ENCODE measurements at regions not wholly inside any gene's neighbourhood (a gene's known extent, or its start where the extent isn't known, plus 50 kb on each side); places are given as distances from the start of the nearest gene placed in this dataset.
"Not testable (repeated sequence)": the region's sequence is repeated elsewhere in the genome, so short reads cannot be mapped to it uniquely, and the experiment has no call there.

DNA sequence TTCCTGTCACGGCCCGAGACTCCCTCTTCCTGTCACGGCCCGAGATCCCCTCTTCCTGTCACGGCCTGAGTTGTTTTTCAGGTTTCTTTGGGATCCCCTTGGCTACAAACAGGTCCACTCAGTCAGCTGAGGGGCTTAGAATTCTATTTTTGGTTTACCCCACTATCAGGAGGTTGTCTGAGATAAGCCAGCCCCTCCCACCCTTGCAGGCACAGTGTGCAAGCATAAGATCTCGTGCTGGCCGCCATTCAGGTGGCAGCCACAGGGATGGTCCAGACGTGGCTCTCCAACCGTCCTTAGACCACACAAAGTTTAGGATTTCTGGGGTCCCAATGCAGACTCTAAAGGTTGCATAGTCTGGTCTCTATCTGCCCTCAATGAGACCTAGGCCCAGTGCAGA is 186.0 kb upstream of the PLCXD1 start:
- H3K4me1 Mint-ChIP-seq; CTCF ChIA-PET; H3K9me3 Mint-ChIP-seq; POLR2A ChIA-PET; H3K4me3 Mint-ChIP-seq; H3K27me3 Mint-ChIP-seq; H3K36me3 Mint-ChIP-seq (ENCODE audit: low read depth); DNase-seq: not testable (repeated sequence)
- peak overlapping the region; percentile 64 for H3K27ac Mint-ChIP-seq
